SU-DHL-6 (cell line): ENCODE measurements at regions not wholly inside any gene's neighbourhood (a gene's known extent, or its start where the extent isn't known, plus 50 kb on each side); places are given as distances from the start of the nearest gene placed in this dataset.
"Not testable (repeated sequence)": the region's sequence is repeated elsewhere in the genome, so short reads cannot be mapped to it uniquely, and the experiment has no call there.

Source experiments
- H2AFZ ChIP-seq: fragments of 200-600 bp; sonication (generic); 2 replicates; pipeline ENCODE4 v1.6.1; 2014; ENCODE audit warnings: low read depth, mild to moderate bottlenecking, moderate library complexity, mixed read lengths, antibody characterized with exemption, low read length; ENCODE audit not compliant: severe bottlenecking
- H3F3A ChIP-seq: fragments of 200-600 bp; shearing (Covaris generic); 2 replicates; pipeline ENCODE4 v1.6.0; 2016; ENCODE audit warnings: antibody characterized with exemption, mild to moderate bottlenecking; ENCODE audit not compliant: insufficient read depth
- H3K27ac ChIP-seq: fragments of 200-600 bp; sonication (generic); 2 replicates; pipeline ENCODE4 v1.5.1; 2016; ENCODE audit warnings: low read depth, mild to moderate bottlenecking, low read length, moderate library complexity, mixed read lengths
- H3K27me3 ChIP-seq: fragments of 200-600 bp; sonication (generic), shearing (Covaris generic); 2 replicates; pipeline ENCODE4 v1.6.0; 2014; ENCODE audit warnings: mild to moderate bottlenecking, low read length
- H3K36me3 ChIP-seq: fragments of 200-600 bp; sonication (generic); 2 replicates; pipeline ENCODE4 v1.6.1; 2014; ENCODE audit warnings: mild to moderate bottlenecking, low read length, mixed read lengths
- H3K4me2 ChIP-seq: fragments of 300-600, 200-600 bp; shearing (Covaris generic), sonication (generic); 2 replicates; pipeline ENCODE4 v1.6.0; 2014; ENCODE audit warnings: low read length, low read depth, mild to moderate bottlenecking; ENCODE audit not compliant: poor library complexity, severe bottlenecking
- H3K4me3 ChIP-seq: fragments of 200-600 bp; sonication (generic); 2 replicates; pipeline ENCODE4 v1.5.1; 2014; ENCODE audit warnings: antibody characterized with exemption, low read length, mild to moderate bottlenecking, mixed read lengths; ENCODE audit not compliant: insufficient read depth, poor library complexity, severe bottlenecking
- H3K79me2 ChIP-seq: fragments of 200-600 bp; sonication (generic); 2 replicates; pipeline ENCODE4 v1.6.1; 2014; ENCODE audit warnings: mild to moderate bottlenecking, low read length, moderate library complexity; ENCODE audit not compliant: insufficient read depth
- H3K9ac ChIP-seq: fragments of 200-600 bp; sonication (generic); 2 replicates; pipeline ENCODE4 v1.7.0; 2014; ENCODE audit warnings: mild to moderate bottlenecking, low read length
- H3K9me2 ChIP-seq: fragments of 200-600 bp; sonication (generic); replicated peaks from 2 replicates; pipeline ENCODE4 v1.6.1; 2014; ENCODE audit warnings: low read length; ENCODE audit not compliant: insufficient read depth
- H3K9me3 ChIP-seq: fragments of 200-600 bp; sonication (generic); 2 replicates; pipeline ENCODE4 v1.6.1; 2014; ENCODE audit warnings: low read length, mixed read lengths; ENCODE audit not compliant: insufficient read depth
- H4K20me1 ChIP-seq: fragments of 200-600 bp; sonication (generic); 2 replicates; pipeline ENCODE4 v1.6.1; 2014; ENCODE audit warnings: low read depth, mild to moderate bottlenecking, antibody characterized with exemption, low read length, moderate library complexity, mixed read lengths
- EZH2phosphoT487 ChIP-seq: fragments of 200-600 bp; sonication (generic), shearing (Covaris generic); conservative IDR thresholded peaks from 2 replicates; pipeline ENCODE4 v1.6.1; 2018; ENCODE audit warnings: mild to moderate bottlenecking, antibody characterized with exemption, low read length, moderate library complexity, mixed read lengths
- TF ChIP-seq, protein P1 (sequence below): fragments of 200-600 bp; sonication (generic); IDR thresholded peaks from one replicate; pipeline ENCODE4 v1.5.1; 2017; ENCODE audit warnings: antibody characterized with exemption, mild to moderate bottlenecking, low read length, moderate library complexity; ENCODE audit not compliant: insufficient read depth, poor library complexity, severe bottlenecking

DNA sequence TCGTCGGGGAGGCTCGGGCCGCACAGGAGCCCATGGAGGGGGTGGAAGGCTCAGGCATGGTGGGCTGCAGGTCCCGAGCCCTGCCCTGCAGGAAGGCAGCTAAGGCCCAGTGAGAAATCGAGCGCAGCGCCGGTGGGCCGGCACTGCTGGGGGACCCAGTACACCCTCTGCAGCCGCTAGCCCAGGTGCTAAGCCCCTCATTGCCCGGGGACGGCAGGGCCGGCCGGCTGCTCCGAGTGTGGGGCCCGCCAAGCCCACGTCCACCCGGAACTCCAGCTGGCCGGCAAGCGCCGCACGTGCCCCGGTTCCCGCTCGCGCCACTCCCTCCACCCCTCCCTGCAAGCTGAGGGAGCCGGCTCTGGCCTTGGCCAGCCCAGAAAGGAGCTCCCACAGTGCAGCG lies 395.6 kb upstream of the MGMT start:
- H3K27ac ChIP-seq, H3F3A ChIP-seq, H3K27me3 ChIP-seq, H3K9me3 ChIP-seq, H3K9ac ChIP-seq, H3K79me2 ChIP-seq, H3K9me2 ChIP-seq, H2AFZ ChIP-seq, H3K4me2 ChIP-seq, H4K20me1 ChIP-seq, H3K4me3 ChIP-seq, H3K36me3 ChIP-seq: not testable (repeated sequence)

DNA sequence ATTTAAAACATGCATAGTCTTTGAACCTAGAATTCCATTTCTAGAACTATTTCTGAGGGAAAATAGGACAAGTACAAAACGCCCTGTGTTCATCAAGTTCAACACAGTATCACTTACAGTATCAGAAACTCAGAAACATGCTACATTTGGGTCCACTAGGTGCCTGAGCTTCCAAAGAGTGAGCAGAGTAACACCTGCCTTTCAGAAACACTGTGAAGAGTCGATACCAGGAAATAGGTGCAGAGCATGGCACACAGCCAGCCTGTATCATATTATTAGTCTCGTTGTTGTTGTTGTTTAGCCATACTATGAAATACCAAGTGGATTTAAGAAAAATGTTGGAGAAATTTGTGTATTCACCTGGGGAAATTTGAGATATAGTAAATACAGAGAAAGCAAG lies 392.1 kb upstream of the MGMT start:
- TF ChIP-seq, protein P1, sequence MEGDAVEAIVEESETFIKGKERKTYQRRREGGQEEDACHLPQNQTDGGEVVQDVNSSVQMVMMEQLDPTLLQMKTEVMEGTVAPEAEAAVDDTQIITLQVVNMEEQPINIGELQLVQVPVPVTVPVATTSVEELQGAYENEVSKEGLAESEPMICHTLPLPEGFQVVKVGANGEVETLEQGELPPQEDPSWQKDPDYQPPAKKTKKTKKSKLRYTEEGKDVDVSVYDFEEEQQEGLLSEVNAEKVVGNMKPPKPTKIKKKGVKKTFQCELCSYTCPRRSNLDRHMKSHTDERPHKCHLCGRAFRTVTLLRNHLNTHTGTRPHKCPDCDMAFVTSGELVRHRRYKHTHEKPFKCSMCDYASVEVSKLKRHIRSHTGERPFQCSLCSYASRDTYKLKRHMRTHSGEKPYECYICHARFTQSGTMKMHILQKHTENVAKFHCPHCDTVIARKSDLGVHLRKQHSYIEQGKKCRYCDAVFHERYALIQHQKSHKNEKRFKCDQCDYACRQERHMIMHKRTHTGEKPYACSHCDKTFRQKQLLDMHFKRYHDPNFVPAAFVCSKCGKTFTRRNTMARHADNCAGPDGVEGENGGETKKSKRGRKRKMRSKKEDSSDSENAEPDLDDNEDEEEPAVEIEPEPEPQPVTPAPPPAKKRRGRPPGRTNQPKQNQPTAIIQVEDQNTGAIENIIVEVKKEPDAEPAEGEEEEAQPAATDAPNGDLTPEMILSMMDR, result no peak
- TF ChIP-seq EZH2phosphoT487, result no peak
- Histone ChIP-seq H3K27ac (no peak overlapping the region), H3K9me3 (no peaks in the 10 kb centered on the region), H3K79me2 (no peaks in the 10 kb centered on the region), H3K9ac (no peak overlapping the region), H3K9me2 (no peaks in the 10 kb centered on the region), H4K20me1 (no peaks in the 10 kb centered on the region), H3K4me3 (no peak overlapping the region), H3K4me2 (no peak overlapping the region), H3F3A (no peaks in the 10 kb centered on the region), H2AFZ (no peak overlapping the region), H3K27me3 (no peaks in the 10 kb centered on the region), H3K36me3 (no peaks in the 10 kb centered on the region)

GRCh38 chr10:129075508-129075907 lies 391.5 kb upstream of the MGMT start:
- TF ChIP-seq, protein P1, result no peak
- no peak for TF ChIP-seq EZH2phosphoT487
- no peaks in the 10 kb centered on the region for H3F3A ChIP-seq
- no peaks in the 10 kb centered on the region for H4K20me1 ChIP-seq
- no peak overlapping the region for H3K4me2 ChIP-seq
- H3K36me3 ChIP-seq, result no peaks in the 10 kb centered on the region
- H3K9me2 ChIP-seq, result no peaks in the 10 kb centered on the region
- H3K79me2 ChIP-seq, result no peaks in the 10 kb centered on the region
- H2AFZ ChIP-seq, result no peak overlapping the region
- no peak overlapping the region for H3K4me3 ChIP-seq
- no peak overlapping the region for H3K9ac ChIP-seq
- H3K27me3 ChIP-seq, result no peaks in the 10 kb centered on the region
- H3K27ac ChIP-seq, result no peak overlapping the region
- no peaks in the 10 kb centered on the region for H3K9me3 ChIP-seq

GRCh38 chr10:129075927-129076326 lies 391.1 kb upstream of the MGMT start:
- H3K9ac ChIP-seq, result no peak overlapping the region
- H3K27ac ChIP-seq, result no peak overlapping the region
- H3K36me3 ChIP-seq, result no peaks in the 10 kb centered on the region
- H3K9me3 ChIP-seq, result no peaks in the 10 kb centered on the region
- no peaks in the 10 kb centered on the region for H4K20me1 ChIP-seq
- H2AFZ ChIP-seq, result no peak overlapping the region
- TF ChIP-seq EZH2phosphoT487, result no peak
- TF ChIP-seq, protein P1, result no peak
- no peaks in the 10 kb centered on the region for H3F3A ChIP-seq
- no peak overlapping the region for H3K4me2 ChIP-seq
- H3K27me3 ChIP-seq, result no peaks in the 10 kb centered on the region
- H3K4me3 ChIP-seq, result no peak overlapping the region
- no peaks in the 10 kb centered on the region for H3K9me2 ChIP-seq
- H3K79me2 ChIP-seq, result no peaks in the 10 kb centered on the region
